HepG2 (cell line): ENCODE measurements at regions not wholly inside any gene's neighbourhood (a gene's known extent, or its start where the extent isn't known, plus 50 kb on each side); places are given as distances from the start of the nearest gene placed in this dataset.

Experiments used
- FOSL2 ChIP-seq: sonication (generic); formaldehyde crosslinking; IDR thresholded peaks from 2 replicates; pipeline ENCODE4 v1.4.0; 2020; ENCODE audit warnings: missing genetic modification reagents
- IKZF4 ChIP-seq: sonication (generic); formaldehyde crosslinking; IDR thresholded peaks from 2 replicates; pipeline ENCODE4 v1.5.1; 2020; ENCODE audit warnings: borderline replicate concordance, mild to moderate bottlenecking, low read depth, missing genetic modification reagents; ENCODE audit errors: not compliant biosample characterization
- MIER2 ChIP-seq: IDR thresholded peaks from 2 replicates; pipeline ENCODE4 v1.6.1; 2016; ENCODE audit warnings: missing biosample characterization, missing genetic modification reagents
- POLR2A ChIP-seq, 2 experiments: IDR thresholded peaks; 2 replicates each; pipeline ENCODE4 v1.6.1; 2011; ENCODE audit warnings: low read depth in 2 of 2, low read length in 2 of 2, mild to moderate bottlenecking in 1 of 2, moderate library complexity in 1 of 2; ENCODE audit not compliant: insufficient read depth in 1 of 2
- REXO4 ChIP-seq: sonication (generic); formaldehyde crosslinking; IDR thresholded peaks from 2 replicates; pipeline ENCODE4 v1.8.0; 2022; ENCODE audit warnings: missing genetic modification reagents, mild to moderate bottlenecking, borderline replicate concordance
- RFX3 ChIP-seq: IDR thresholded peaks from 2 replicates; pipeline ENCODE4 v1.6.1; 2016; ENCODE audit warnings: missing biosample characterization, missing genetic modification reagents
- SCMH1 ChIP-seq: sonication (generic); formaldehyde crosslinking; IDR thresholded peaks from 2 replicates; pipeline ENCODE4 v1.9.0; 2021; ENCODE audit warnings: missing genetic modification reagents, mild to moderate bottlenecking, borderline replicate concordance
- SRSF1 ChIP-seq: fragments of 200-400 bp; formaldehyde crosslinking; optimal IDR thresholded peaks from 2 replicates; pipeline ENCODE3; 2017; ENCODE audit warnings: mild to moderate bottlenecking, low read depth, low read length, moderate library complexity
- ZFYVE20 ChIP-seq: sonication (generic); formaldehyde crosslinking; IDR thresholded peaks from 2 replicates; pipeline ENCODE4 v1.8.0; 2023; ENCODE audit warnings: low read depth, mild to moderate bottlenecking, moderate library complexity, missing genetic modification reagents, borderline replicate concordance
- ZNF121 ChIP-seq: sonication (generic); formaldehyde crosslinking; IDR thresholded peaks from 2 replicates; pipeline ENCODE4 v1.5.0; 2020; ENCODE audit warnings: mild to moderate bottlenecking, missing genetic modification reagents
- ZNF232 ChIP-seq: sonication (generic); formaldehyde crosslinking; IDR thresholded peaks from 2 replicates; pipeline ENCODE4 v1.4.0; 2020; ENCODE audit warnings: missing genetic modification reagents, borderline replicate concordance
- ZSCAN12 ChIP-seq: sonication (generic); formaldehyde crosslinking; IDR thresholded peaks from 2 replicates; pipeline ENCODE4 v1.9.0; 2021; ENCODE audit warnings: mild to moderate bottlenecking, missing genetic modification reagents
- TF ChIP-seq, protein P1 (sequence below): sonication (generic); formaldehyde crosslinking; IDR thresholded peaks from 2 replicates; pipeline ENCODE4 v1.4.0; 2020; ENCODE audit warnings: missing genetic modification reagents
- TF ChIP-seq, protein P2 (sequence below): sonication (generic); formaldehyde crosslinking; IDR thresholded peaks from 2 replicates; pipeline ENCODE4 v1.9.0; 2021; ENCODE audit warnings: mild to moderate bottlenecking, missing genetic modification reagents

DNA sequence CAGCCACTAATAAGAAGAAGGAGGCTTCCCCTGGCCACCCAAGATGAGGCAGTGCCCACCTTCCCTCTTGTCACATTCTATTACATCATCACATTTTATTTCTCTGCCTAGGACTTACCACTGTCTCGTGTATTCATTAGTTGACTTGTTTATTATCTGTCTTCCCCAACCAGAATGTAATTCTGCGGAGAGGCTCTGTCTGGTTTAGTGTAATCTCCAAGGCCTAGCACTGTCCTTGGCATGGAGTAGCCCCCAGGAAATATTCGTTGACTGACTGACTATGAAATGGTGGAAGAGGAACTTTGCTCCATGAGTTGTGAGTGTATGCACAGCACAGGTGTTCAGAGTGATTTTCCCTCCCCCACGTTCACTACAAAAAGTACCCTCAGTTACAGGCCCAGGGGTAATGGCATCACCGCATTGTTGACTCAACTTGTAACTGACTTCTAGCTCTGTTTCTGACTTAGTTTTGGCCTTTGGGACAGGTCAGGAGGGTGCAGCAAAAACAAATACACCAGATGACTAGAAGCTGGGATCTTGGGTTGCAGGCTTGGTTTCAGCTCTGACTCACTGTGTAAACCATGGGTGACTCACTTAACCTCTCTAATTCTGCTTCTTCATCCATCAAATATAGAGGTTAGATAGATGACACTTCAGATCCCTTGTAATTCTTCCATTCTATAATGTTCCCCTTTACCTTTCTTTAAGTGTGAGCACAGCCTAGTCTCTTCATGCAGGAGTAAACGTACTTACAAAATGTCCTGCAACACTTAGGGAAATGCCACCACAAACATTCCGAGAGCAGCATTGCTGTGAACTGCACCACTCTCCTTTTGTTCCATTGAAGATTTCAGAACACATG lies 229.7 kb downstream of the KCNRG start (continued):
- TF ChIP-seq ZNF232 (CRISPR knock-in tag) (no peak), ZSCAN12 (CRISPR knock-in tag) (0 out of 2 replicates have a peak, but pooled peaks have one; percentile 12), IKZF4 (peak; percentile 61), REXO4 (CRISPR knock-in tag) (no peak), ZFYVE20 (no peak), SRSF1 (no peak), SCMH1 (no peak), ZNF121 (CRISPR knock-in tag) (peak; percentile 89), FOSL2 (peak; percentile 100), POLR2A (IDR thresholded peaks at IDR 0.05; ENCODE audit: insufficient read depth in 1 of 2, low read depth in 2 of 2, low read length in 2 of 2) (peak in 1 of 2 experiments; percentile 58; a peak in 1 of 4 replicates), MIER2 (peak; percentile 82; the same call in 1 of the 2 replicates), RFX3 (CRISPR knock-in tag) (0 out of 2 replicates have a peak, but pooled peaks have one; percentile 23)
- TF ChIP-seq, protein P1, sequence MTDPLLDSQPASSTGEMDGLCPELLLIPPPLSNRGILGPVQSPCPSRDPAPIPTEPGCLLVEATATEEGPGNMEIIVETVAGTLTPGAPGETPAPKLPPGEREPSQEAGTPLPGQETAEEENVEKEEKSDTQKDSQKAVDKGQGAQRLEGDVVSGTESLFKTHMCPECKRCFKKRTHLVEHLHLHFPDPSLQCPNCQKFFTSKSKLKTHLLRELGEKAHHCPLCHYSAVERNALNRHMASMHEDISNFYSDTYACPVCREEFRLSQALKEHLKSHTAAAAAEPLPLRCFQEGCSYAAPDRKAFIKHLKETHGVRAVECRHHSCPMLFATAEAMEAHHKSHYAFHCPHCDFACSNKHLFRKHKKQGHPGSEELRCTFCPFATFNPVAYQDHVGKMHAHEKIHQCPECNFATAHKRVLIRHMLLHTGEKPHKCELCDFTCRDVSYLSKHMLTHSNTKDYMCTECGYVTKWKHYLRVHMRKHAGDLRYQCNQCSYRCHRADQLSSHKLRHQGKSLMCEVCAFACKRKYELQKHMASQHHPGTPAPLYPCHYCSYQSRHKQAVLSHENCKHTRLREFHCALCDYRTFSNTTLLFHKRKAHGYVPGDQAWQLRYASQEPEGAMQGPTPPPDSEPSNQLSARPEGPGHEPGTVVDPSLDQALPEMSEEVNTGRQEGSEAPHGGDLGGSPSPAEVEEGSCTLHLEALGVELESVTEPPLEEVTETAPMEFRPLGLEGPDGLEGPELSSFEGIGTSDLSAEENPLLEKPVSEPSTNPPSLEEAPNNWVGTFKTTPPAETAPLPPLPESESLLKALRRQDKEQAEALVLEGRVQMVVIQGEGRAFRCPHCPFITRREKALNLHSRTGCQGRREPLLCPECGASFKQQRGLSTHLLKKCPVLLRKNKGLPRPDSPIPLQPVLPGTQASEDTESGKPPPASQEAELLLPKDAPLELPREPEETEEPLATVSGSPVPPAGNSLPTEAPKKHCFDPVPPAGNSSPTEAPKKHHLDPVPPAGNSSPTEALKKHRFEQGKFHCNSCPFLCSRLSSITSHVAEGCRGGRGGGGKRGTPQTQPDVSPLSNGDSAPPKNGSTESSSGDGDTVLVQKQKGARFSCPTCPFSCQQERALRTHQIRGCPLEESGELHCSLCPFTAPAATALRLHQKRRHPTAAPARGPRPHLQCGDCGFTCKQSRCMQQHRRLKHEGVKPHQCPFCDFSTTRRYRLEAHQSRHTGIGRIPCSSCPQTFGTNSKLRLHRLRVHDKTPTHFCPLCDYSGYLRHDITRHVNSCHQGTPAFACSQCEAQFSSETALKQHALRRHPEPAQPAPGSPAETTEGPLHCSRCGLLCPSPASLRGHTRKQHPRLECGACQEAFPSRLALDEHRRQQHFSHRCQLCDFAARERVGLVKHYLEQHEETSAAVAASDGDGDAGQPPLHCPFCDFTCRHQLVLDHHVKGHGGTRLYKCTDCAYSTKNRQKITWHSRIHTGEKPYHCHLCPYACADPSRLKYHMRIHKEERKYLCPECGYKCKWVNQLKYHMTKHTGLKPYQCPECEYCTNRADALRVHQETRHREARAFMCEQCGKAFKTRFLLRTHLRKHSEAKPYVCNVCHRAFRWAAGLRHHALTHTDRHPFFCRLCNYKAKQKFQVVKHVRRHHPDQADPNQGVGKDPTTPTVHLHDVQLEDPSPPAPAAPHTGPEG (CRISPR knock-in tag), result peak; percentile 66; the same call in 1 of the 2 replicates
- TF ChIP-seq, protein P2, sequence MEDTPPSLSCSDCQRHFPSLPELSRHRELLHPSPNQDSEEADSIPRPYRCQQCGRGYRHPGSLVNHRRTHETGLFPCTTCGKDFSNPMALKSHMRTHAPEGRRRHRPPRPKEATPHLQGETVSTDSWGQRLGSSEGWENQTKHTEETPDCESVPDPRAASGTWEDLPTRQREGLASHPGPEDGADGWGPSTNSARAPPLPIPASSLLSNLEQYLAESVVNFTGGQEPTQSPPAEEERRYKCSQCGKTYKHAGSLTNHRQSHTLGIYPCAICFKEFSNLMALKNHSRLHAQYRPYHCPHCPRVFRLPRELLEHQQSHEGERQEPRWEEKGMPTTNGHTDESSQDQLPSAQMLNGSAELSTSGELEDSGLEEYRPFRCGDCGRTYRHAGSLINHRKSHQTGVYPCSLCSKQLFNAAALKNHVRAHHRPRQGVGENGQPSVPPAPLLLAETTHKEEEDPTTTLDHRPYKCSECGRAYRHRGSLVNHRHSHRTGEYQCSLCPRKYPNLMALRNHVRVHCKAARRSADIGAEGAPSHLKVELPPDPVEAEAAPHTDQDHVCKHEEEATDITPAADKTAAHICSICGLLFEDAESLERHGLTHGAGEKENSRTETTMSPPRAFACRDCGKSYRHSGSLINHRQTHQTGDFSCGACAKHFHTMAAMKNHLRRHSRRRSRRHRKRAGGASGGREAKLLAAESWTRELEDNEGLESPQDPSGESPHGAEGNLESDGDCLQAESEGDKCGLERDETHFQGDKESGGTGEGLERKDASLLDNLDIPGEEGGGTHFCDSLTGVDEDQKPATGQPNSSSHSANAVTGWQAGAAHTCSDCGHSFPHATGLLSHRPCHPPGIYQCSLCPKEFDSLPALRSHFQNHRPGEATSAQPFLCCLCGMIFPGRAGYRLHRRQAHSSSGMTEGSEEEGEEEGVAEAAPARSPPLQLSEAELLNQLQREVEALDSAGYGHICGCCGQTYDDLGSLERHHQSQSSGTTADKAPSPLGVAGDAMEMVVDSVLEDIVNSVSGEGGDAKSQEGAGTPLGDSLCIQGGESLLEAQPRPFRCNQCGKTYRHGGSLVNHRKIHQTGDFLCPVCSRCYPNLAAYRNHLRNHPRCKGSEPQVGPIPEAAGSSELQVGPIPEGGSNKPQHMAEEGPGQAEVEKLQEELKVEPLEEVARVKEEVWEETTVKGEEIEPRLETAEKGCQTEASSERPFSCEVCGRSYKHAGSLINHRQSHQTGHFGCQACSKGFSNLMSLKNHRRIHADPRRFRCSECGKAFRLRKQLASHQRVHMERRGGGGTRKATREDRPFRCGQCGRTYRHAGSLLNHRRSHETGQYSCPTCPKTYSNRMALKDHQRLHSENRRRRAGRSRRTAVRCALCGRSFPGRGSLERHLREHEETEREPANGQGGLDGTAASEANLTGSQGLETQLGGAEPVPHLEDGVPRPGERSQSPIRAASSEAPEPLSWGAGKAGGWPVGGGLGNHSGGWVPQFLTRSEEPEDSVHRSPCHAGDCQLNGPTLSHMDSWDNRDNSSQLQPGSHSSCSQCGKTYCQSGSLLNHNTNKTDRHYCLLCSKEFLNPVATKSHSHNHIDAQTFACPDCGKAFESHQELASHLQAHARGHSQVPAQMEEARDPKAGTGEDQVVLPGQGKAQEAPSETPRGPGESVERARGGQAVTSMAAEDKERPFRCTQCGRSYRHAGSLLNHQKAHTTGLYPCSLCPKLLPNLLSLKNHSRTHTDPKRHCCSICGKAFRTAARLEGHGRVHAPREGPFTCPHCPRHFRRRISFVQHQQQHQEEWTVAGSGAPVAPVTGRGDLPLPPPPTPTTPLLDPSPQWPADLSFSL, result peak; percentile 85; the same call in 1 of the 2 replicates
